GM21515 (cell line): ENCODE measurements at regions not wholly inside any gene's neighbourhood (a gene's known extent, or its start where the extent isn't known, plus 50 kb on each side); places are given as distances from the start of the nearest gene placed in this dataset.

Experiments used
- ATAC-seq: cut with Tn5 transposase; IDR thresholded peaks from one replicate; pipeline ENCODE4 v1.9.1; 2021; ENCODE audit not compliant: unreplicated experiment

- no peak for ATAC-seq
Measured at GRCh38 chr9:115250621-115251032, 132.7 kb upstream of the TNC start.

DNA sequence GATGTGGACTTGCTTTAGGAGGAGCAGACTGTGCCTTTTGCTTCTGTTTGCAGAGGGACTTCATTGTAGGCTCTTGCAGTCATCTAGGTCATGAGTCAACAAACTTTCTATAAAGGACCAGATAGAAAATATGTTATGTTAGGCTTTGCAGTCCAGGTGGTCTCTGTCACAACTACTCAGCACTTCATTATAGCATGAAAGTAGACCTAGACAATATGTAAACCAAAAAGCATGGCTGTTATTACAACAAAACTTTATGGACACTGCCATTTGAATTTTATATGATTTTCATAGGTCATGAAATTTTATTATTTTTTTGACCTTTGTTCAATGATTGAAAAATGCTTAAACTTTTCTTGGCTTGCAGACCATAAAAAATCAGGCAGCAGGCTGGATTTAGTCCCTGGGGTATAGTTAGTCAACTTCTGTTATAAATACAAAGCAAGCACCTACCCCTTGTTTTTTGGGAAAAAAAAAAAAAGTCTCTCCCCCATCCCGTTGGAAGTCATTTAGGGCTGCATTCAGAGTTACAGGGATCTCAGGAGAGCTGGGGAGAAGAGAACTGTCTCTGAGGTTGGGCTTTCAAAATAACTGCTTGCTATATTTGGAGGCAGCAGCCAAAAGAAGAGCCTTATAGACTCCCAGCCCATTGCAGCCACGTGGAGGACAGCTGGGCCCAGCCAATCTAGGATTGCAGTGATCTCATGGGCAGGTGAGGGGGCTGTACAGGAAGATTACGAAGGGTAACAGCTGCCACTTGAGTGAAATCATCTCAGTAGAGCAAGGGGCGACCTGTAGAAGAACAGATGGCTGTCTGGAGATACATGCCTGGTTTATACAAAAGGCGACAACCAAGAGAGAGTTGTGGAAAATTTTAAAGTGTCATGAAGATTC, 136.6 kb upstream of the TNC start:
- no peak for ATAC-seq

DNA sequence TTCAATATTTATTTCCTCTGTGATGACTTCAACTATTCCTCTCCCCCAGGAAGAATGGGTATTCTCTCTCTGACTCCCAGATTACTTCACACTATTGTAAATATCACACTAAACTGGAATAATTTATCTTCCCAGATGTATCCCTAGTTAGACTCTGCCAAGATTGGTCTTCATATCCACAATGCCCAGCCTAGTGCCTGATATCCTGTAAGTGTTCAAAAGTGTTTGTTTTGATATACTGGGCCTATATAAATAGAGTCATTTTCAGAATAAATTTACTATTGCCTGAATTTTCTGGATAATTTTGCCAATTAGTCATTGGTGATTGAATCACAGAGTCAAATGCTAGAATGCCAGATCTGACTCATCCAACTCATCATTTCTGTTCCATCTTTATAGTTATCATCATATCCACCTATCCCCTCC, 143.7 kb upstream of the TNC start:
- no peak for ATAC-seq

GRCh38 chr9:115262477-115262876, 144.5 kb upstream of the TNC start:
- no peak for ATAC-seq

- ATAC-seq = no peak
Measured at GRCh38 chr9:115262952-115263351, 145.0 kb upstream of the TNC start.

DNA sequence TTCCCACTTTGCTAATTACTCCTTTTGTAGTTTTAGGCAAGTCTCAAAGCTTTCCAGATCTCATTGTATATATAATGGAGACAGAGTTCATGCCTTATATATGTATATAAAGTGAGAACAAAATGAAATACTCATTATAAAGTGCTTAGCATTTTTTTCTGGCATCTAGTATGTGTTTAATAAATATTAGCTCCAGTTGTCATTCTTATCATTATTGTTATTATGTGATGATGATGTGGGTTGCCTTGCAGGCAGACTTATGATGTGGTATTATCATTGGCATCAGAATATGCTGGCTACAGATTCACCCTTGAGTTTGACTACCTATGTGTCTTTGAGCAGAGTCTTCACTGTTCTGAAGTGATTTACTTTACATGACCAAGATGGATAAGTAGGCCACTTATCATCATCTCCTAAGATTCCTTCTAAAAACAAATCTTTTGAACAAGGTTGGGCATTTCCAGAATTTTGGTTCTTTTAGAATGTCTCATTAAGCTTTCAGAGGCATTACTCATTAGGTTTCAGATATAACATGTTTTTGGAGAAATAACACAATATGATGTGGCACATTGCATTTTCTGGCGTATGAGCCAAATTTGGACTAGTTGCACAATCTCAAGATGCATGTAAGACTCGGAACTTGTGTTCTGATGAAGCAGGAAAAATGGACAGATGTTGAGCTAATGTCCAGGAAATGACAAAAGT, 145.6 kb upstream of the TNC start:
- ATAC-seq = no peak

- ATAC-seq = no peak
Measured at GRCh38 chr9:115264313-115264712, 146.4 kb upstream of the TNC start.

GRCh38 chr9:115267790-115268189, 149.8 kb upstream of the TNC start:
- no peak for ATAC-seq

GRCh38 chr9:115275753-115276152, 157.8 kb upstream of the TNC start:
- no peak for ATAC-seq

- ATAC-seq = no peak
Measured at GRCh38 chr9:115276621-115277020, 158.7 kb upstream of the TNC start.

DNA sequence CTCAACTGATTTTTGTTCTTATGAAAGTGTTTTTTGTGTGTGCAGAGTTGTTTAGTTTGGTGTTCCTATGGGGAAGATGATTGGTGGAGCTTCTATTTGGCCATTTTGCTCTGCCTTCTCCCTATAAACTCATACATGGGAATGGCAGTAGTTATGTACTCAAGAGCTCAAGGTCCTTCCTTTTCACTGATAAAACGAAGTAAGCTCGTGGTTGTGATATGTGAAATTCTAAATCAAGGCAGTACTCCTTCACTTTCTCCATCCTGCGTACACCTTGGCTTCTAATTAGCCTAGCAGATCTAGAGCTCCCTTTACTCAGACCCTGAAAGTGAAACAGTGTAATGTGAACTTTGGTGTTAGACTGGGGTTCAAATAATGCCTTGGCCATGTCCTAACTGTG, 159.3 kb upstream of the TNC start:
- ATAC-seq = no peak

DNA sequence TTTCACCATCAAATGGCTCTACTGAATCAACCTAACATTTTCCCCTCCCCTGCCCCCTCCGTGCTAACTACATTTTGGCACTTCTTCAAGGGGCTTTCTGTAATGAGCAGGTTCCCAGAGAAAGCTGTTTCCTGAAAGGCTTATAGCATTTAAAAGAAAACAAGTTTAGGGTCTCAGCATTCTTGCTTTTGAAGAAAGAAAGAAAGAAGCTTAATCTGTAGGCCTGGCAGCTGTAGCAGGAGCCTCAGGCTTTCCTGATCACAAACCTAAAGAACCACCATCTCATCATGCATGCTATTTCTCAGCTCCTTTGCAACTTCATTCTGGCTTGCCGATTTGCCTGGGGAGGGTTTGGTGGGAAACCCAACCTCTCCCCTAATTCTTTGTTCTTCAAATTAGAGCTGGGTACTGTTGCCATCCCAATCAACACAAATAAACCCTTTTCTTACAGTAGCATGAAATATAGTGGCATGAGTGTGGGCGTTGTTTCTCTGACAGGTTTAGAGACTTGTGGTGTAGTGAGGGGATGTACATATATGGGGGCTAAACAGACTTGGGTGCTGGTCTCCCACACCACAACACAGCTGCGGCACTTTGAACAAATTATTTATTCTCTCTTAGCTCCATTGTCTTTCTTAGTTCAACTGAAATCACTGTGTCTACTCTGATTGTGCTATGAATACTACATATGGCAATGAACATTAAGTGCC, 160.5 kb upstream of the TNC start:
- ATAC-seq = no peak

DNA sequence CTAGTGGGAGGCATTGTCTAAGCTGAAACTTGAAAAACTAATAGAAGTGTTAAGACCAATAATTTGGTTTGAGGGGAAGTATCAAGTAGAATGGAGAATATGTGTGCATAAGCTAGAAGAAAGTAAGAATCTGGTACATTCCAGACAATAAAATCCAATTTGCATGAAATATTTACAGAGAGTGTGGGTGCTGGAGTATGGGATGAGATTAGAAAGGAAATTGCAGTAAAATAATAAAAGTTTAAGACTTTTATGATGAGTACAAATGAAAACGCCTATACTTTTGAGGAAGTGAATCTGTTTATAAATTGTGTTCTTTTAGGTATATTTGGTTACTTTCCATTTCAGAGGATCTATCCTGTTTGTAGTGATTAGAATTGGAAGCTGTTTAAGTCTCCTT, 165.4 kb upstream of the TNC start:
- ATAC-seq = no peak

- no peak for ATAC-seq
Measured at GRCh38 chr9:115285836-115286235, 167.9 kb upstream of the TNC start.

- ATAC-seq = no peak
Measured at GRCh38 chr9:115286411-115286810, 168.5 kb upstream of the TNC start.

GRCh38 chr9:115289757-115290208, 171.8 kb upstream of the TNC start:
- ATAC-seq = no peak

- no peak for ATAC-seq
Measured at GRCh38 chr9:115291841-115292240, 173.9 kb upstream of the TNC start.

- no peak for ATAC-seq
Measured at GRCh38 chr9:115292584-115293279, 174.8 kb upstream of the TNC start.

DNA sequence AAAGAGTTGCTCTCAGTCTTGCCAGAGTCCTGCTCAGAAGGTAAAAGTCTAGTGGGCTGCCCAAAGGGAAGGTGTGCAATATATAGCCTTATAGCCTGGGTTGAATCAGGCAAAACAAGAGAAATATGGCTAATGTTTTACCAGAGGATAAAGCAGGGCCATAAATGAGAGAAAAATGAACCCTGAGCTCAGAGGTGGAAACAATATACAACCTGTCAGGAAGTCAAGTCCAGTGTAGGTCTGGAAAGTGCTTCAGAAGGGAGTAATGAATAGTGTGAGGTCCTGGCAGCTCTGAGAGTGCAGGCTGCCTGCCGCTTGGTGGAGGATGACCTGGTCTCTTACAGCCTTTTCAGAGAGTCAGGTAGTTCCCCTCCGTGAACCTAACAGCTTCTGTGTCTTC, 177.8 kb upstream of the TNC start:
- no peak for ATAC-seq

DNA sequence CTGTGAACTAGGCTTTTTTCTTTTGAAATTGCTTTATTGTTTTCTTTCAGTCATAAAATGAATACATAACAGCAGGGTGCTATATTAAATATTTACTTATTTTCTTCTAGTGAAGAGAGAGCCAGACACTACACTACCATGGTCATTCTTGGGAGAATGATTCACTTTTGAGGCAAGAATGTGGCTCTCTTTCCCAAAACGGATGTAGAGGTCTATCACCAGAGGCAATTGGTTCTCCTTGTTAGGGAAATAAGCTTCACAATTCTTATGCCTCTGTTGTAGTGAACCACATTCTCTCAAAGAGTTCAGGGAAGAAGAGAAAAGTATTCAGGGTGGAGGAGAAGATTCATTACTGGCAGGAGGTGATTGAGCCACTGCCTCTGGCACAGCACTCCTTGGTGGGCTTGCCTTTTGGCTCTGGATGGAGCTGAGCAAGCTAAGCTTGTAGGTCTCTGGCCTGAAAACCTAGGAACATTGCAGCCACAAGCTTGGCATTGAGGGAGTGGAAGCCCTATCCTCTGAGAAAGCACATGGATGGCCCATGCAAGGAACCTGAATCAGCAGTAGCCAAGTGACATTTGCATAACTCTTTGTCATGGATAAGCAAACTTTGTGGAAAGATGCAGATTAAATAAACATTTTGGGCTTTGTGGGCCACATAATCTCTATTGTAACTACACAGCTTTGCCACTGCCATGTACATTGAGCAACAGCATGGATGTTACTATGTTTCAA, 179.0 kb upstream of the TNC start:
- ATAC-seq = no peak
